H9 (cell line): ENCODE measurements at regions not wholly inside any gene's neighbourhood (a gene's known extent, or its start where the extent isn't known, plus 50 kb on each side); places are given as distances from the start of the nearest gene placed in this dataset.

ENCODE experiments used
- DNase-seq: peaks from one replicate; pipeline ENCODE4 v3.0.0-alpha.2; 2017
- H2AFZ ChIP-seq: one replicate; pipeline ENCODE4 v1.6.1; 2013; ENCODE audit warnings: mild to moderate bottlenecking, low read length, control low read depth, moderate library complexity
- H2AK5ac ChIP-seq: 2 replicates; pipeline ENCODE4 v1.6.1; 2013; ENCODE audit warnings: low read length, control low read depth, mixed read lengths; ENCODE audit not compliant: insufficient read length
- H2BK120ac ChIP-seq: one replicate; pipeline ENCODE4 v1.6.1; 2013; ENCODE audit warnings: low read depth, mild to moderate bottlenecking, low read length, control low read depth, inconsistent platforms; ENCODE audit not compliant: poor library complexity, severe bottlenecking
- H2BK12ac ChIP-seq: 2 replicates; pipeline ENCODE4 v1.6.1; 2013; ENCODE audit warnings: low read length, control low read depth, mixed read lengths, low read depth; ENCODE audit not compliant: insufficient read length
- H2BK15ac ChIP-seq: 2 replicates; pipeline ENCODE4 v1.6.1; 2013; ENCODE audit warnings: low read depth, low read length, control low read depth
- H2BK20ac ChIP-seq: one replicate; pipeline ENCODE4 v1.6.1; 2013; ENCODE audit warnings: low read depth, mild to moderate bottlenecking, low read length, control low read depth, inconsistent platforms; ENCODE audit not compliant: poor library complexity, severe bottlenecking
- H2BK5ac ChIP-seq: 2 replicates; pipeline ENCODE4 v1.6.1; 2013; ENCODE audit warnings: low read length, control low read depth, mixed read lengths; ENCODE audit not compliant: insufficient read length
- H3K14ac ChIP-seq: 2 replicates; pipeline ENCODE4 v1.6.1; 2013; ENCODE audit warnings: low read length, control low read depth; ENCODE audit not compliant: insufficient read depth
- H3K18ac ChIP-seq: 2 replicates; pipeline ENCODE4 v1.6.1; 2013; ENCODE audit warnings: low read depth, mild to moderate bottlenecking, mixed read lengths, low read length, control low read depth; ENCODE audit not compliant: insufficient read length
- H3K23ac ChIP-seq: 2 replicates; pipeline ENCODE4 v1.6.1; 2013; ENCODE audit warnings: low read length, control low read depth, mixed read lengths, low read depth; ENCODE audit not compliant: insufficient read length
- H3K23me2 ChIP-seq: 2 replicates; pipeline ENCODE4 v1.6.1; 2013; ENCODE audit warnings: low read depth, mild to moderate bottlenecking, mixed read lengths, low read length, control low read depth; ENCODE audit not compliant: insufficient read length, poor library complexity, severe bottlenecking
- H3K27ac ChIP-seq: 2 replicates; pipeline ENCODE4 v1.5.1; 2013; ENCODE audit warnings: low read length, control low read depth, mixed read lengths, low read depth; ENCODE audit not compliant: insufficient read length
- H3K27me3 ChIP-seq: 2 replicates; pipeline ENCODE4 v1.6.1; 2013; ENCODE audit warnings: low read length, control low read depth, inconsistent platforms; ENCODE audit not compliant: insufficient read depth
- H3K4ac ChIP-seq: 2 replicates; pipeline ENCODE4 v1.6.1; 2013; ENCODE audit warnings: low read depth, mild to moderate bottlenecking, control low read depth, inconsistent platforms, low read length, moderate library complexity
- H3K4me1 ChIP-seq: 2 replicates; pipeline ENCODE4 v1.6.1; 2013; ENCODE audit warnings: low read length, control low read depth, inconsistent platforms; ENCODE audit not compliant: insufficient read depth
- H3K4me2 ChIP-seq: 2 replicates; pipeline ENCODE4 v1.6.1; 2013; ENCODE audit warnings: low read length, control low read depth, mixed read lengths; ENCODE audit not compliant: insufficient read length, insufficient read depth
- H3K56ac ChIP-seq: 2 replicates; pipeline ENCODE4 v1.6.1; 2013; ENCODE audit warnings: low read depth, mild to moderate bottlenecking, mixed read lengths, low read length, control low read depth; ENCODE audit not compliant: insufficient read length
- H3K79me1 ChIP-seq: 2 replicates; pipeline ENCODE4 v1.6.1; 2013; ENCODE audit warnings: low read depth, mild to moderate bottlenecking, moderate library complexity, low read length, control low read depth, inconsistent platforms; ENCODE audit not compliant: insufficient read depth, poor library complexity, severe bottlenecking
- H3K79me2 ChIP-seq: 2 replicates; pipeline ENCODE4 v1.6.1; 2013; ENCODE audit warnings: low read length, control low read depth, inconsistent platforms; ENCODE audit not compliant: insufficient read depth
- H3K9ac ChIP-seq: 2 replicates; pipeline ENCODE4 v1.6.1; 2013; ENCODE audit warnings: low read length, control low read depth, mixed read lengths; ENCODE audit not compliant: insufficient read length; ENCODE audit errors: extremely low read depth
- H3K9me3 ChIP-seq: one replicate; pipeline ENCODE4 v1.6.1; 2013; ENCODE audit warnings: low read depth, low read length, inconsistent platforms; ENCODE audit not compliant: control insufficient read depth
- H3T11ph ChIP-seq: one replicate; pipeline ENCODE4 v1.6.1; 2013; ENCODE audit warnings: mild to moderate bottlenecking, low read length, control low read depth, inconsistent platforms
- H4K20me1 ChIP-seq: one replicate; pipeline ENCODE4 v1.6.1; 2013; ENCODE audit not compliant: control insufficient read depth, insufficient read length, insufficient read depth
- H4K5ac ChIP-seq: 2 replicates; pipeline ENCODE4 v1.6.1; 2013; ENCODE audit warnings: low read depth, mild to moderate bottlenecking, mixed read lengths, low read length, control low read depth; ENCODE audit not compliant: insufficient read length
- H4K8ac ChIP-seq: replicated peaks from 2 replicates; pipeline ENCODE4 v1.6.1; 2013; ENCODE audit warnings: low read length, control low read depth, mixed read lengths, low read depth; ENCODE audit not compliant: insufficient read length
- H4K91ac ChIP-seq: 2 replicates; pipeline ENCODE4 v1.6.1; 2013; ENCODE audit warnings: low read depth, mild to moderate bottlenecking, moderate library complexity, mixed read lengths, low read length, control low read depth; ENCODE audit not compliant: insufficient read length
- H3K27ac Mint-ChIP-seq, 3 experiments: 2 replicates in 2 of 3; 3 replicates in 1 of 3; pipeline ENCODE4 v1.8.0; 2020 to 2021; ENCODE audit warnings: mixed read lengths in 3 of 3, mild to moderate bottlenecking in 1 of 3, moderate library complexity in 1 of 3
- H3K27me3 Mint-ChIP-seq: 2 replicates; pipeline ENCODE4 v1.8.0; 2021; ENCODE audit warnings: low read depth, mild to moderate bottlenecking, moderate library complexity, mixed read lengths
- H3K36me3 Mint-ChIP-seq, 3 experiments: 2 replicates in 2 of 3; 3 replicates in 1 of 3; pipeline ENCODE4 v1.8.0; 2020 to 2021; ENCODE audit warnings: low read depth in 3 of 3, mixed read lengths in 3 of 3; ENCODE audit not compliant: insufficient read depth in 1 of 3
- H3K4me1 Mint-ChIP-seq, 2 experiments: 2 replicates each; pipeline ENCODE4 v1.8.0; 2020; ENCODE audit warnings: mixed read lengths in 2 of 2
- H3K4me3 Mint-ChIP-seq, 2 experiments: 2 replicates in 1 of 2; 3 replicates in 1 of 2; pipeline ENCODE4 v1.8.0; 2020 to 2021; ENCODE audit warnings: mild to moderate bottlenecking in 2 of 2, mixed read lengths in 2 of 2, moderate library complexity in 1 of 2
- H3K9me3 Mint-ChIP-seq, 2 experiments: 2 replicates in 1 of 2; 3 replicates in 1 of 2; pipeline ENCODE4 v1.8.0; 2020; ENCODE audit warnings: mild to moderate bottlenecking in 2 of 2, mixed read lengths in 2 of 2, moderate library complexity in 1 of 2
- WGBS: extraction: QIAGEN DNeasy Blood & Tissue Kit; methylation state at CpG from one replicate; pipeline ENCODE4 v1.1.7; 2013; ENCODE audit warnings: missing lambda C conversion rate, low lambda C conversion rate, mixed read lengths; ENCODE audit not compliant: insufficient read length; ENCODE audit errors: extremely low coverage; 5-methylcytosine and 5-hydroxymethylcytosine counted together
- TF ChIP-seq, protein P1 (sequence below): fragments of 200-600 bp; sonication (generic); conservative IDR thresholded peaks from 3 replicates; pipeline ENCODE4 v1.8.0; 2021; ENCODE audit warnings: antibody characterized with exemption, mild to moderate bottlenecking

DNA sequence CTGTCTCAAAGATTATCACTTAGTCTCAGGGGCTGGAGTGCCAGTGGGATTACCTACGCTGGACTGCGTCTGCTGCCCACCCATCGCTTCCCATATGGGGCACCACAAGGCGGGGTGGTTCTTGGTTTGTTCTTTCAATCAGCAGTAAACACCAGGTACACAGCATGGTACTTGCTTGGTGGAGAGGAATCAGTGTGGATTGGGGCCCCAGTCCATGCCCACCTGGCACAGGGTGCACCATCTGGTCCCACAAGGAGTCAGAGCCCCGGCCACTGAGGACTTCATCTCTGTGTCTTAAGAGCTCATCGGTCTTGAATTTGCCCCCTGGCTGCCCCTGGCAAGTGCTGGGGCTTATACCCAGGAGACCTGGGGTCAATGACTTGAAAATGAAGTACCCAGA, 96.2 kb downstream of the GLI2 start:
- Mint-ChIP-seq H3K4me1 (peaks cover 40 to 48% of the 10 kb centered on the region in 2 experiments), H3K27ac (peak overlapping the region in 1 of 3 experiments; percentile 16; a peak in 1 of 7 replicates), H3K9me3 (no peaks in the 10 kb centered on the region; a peak in 1 of 5 replicates), H3K4me3 (no peak overlapping the region), H3K27me3 (no peaks in the 10 kb centered on the region; the same call in 1 of the 2 replicates), H3K36me3 (peaks cover 7 to 23% (median 15%) of the 10 kb centered on the region in 3 experiments; a peak in 6 of 7 replicates)
- H4K20me1 ChIP-seq: no peaks in the 10 kb centered on the region
- H3K56ac ChIP-seq: no peak overlapping the region
- H3K9ac ChIP-seq: no peak overlapping the region
- H2AFZ ChIP-seq: no peak overlapping the region
- H2AK5ac ChIP-seq: no peak overlapping the region
- H2BK20ac ChIP-seq: no peak overlapping the region
- TF ChIP-seq, protein P1, sequence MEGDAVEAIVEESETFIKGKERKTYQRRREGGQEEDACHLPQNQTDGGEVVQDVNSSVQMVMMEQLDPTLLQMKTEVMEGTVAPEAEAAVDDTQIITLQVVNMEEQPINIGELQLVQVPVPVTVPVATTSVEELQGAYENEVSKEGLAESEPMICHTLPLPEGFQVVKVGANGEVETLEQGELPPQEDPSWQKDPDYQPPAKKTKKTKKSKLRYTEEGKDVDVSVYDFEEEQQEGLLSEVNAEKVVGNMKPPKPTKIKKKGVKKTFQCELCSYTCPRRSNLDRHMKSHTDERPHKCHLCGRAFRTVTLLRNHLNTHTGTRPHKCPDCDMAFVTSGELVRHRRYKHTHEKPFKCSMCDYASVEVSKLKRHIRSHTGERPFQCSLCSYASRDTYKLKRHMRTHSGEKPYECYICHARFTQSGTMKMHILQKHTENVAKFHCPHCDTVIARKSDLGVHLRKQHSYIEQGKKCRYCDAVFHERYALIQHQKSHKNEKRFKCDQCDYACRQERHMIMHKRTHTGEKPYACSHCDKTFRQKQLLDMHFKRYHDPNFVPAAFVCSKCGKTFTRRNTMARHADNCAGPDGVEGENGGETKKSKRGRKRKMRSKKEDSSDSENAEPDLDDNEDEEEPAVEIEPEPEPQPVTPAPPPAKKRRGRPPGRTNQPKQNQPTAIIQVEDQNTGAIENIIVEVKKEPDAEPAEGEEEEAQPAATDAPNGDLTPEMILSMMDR: no peak
- no peak overlapping the region for H3T11ph ChIP-seq
- H4K5ac ChIP-seq: no peak overlapping the region
- H3K14ac ChIP-seq: no peak overlapping the region
- no peaks in the 10 kb centered on the region for H3K9me3 ChIP-seq
- H3K4me1 ChIP-seq: peaks cover 5% of the 10 kb centered on the region; the same call in 1 of the 2 replicates
- no peak overlapping the region for H2BK120ac ChIP-seq
- H2BK5ac ChIP-seq: no peak overlapping the region
- no peak overlapping the region for H2BK12ac ChIP-seq
- no peaks in the 10 kb centered on the region for H3K27me3 ChIP-seq
- H3K23me2 ChIP-seq: no peaks in the 10 kb centered on the region
- no peak overlapping the region for H4K8ac ChIP-seq
- no peak for DNase-seq
- H3K79me2 ChIP-seq: no peaks in the 10 kb centered on the region; the same call in 1 of the 2 replicates
- peaks cover 7% of the 10 kb centered on the region for H3K79me1 ChIP-seq
- no peak overlapping the region for H3K18ac ChIP-seq
- H4K91ac ChIP-seq: no peak overlapping the region
- H3K4ac ChIP-seq: no peak overlapping the region
- H2BK15ac ChIP-seq: no peak overlapping the region
- no peak overlapping the region for H3K27ac ChIP-seq
- WGBS: no CpG with 5 or more reads among the region's 6 CpGs
- no peak overlapping the region for H3K4me2 ChIP-seq
- no peak overlapping the region for H3K23ac ChIP-seq
